ENCODE measurements at regions not wholly inside any gene's neighbourhood (a gene's known extent, or its start where the extent isn't known, plus 50 kb on each side); places are given as distances from the start of the nearest gene placed in this dataset.

DNA sequence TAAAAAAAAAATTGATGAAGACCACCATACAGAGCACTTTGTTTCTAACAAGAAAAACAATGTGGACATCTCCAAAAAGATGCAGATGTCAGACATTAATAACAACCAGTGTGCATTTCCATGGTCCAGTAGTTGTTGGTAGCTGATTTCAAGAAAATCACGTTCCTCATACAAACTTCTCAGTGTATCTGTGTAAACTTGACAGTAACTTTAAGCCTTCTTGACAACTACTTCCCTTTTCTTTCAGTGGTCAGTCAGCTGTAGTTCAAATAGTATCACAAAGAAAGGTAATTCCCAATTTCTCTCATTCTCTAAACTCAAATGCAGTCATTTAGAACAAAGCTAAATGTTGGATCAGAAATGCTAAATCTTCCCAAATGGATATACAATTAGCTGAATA is 879.9 kb downstream of the AMY1C start:
- H3K9me2 ChIP-seq (ENCODE audit: insufficient read depth), result no peaks in the 10 kb centered on the region
- intact Hi-C loops (cut with micrococcal nuclease; ENCODE audit: unreplicated experiment), result no loop called here
- no peaks in the 10 kb centered on the region for H3K4me1 ChIP-seq (replicated peaks; ENCODE audit: insufficient read depth)
- H2AFZ ChIP-seq, result no peak overlapping the region
- no peaks in the 10 kb centered on the region for H3F3A ChIP-seq (ENCODE audit: insufficient read depth, low read depth)
- H3K79me2 ChIP-seq (ENCODE audit: low read depth), result no peaks in the 10 kb centered on the region
- DNase-seq, result no peak
- H3K27ac ChIP-seq, result no peak overlapping the region
- H3K4me3 ChIP-seq, result no peak overlapping the region
- POLR2A ChIA-PET (ENCODE audit: unreplicated experiment), result no interaction called here
- no peak overlapping the region for H3K4me2 ChIP-seq
- no peaks in the 10 kb centered on the region for H3K36me3 ChIP-seq (ENCODE audit: low read depth)
- CTCF ChIA-PET, result no interaction called here
- no peak for TF ChIP-seq EZH2 (IDR thresholded peaks at IDR 0.05; ENCODE audit: low read depth)
- TF ChIP-seq, protein P1, sequence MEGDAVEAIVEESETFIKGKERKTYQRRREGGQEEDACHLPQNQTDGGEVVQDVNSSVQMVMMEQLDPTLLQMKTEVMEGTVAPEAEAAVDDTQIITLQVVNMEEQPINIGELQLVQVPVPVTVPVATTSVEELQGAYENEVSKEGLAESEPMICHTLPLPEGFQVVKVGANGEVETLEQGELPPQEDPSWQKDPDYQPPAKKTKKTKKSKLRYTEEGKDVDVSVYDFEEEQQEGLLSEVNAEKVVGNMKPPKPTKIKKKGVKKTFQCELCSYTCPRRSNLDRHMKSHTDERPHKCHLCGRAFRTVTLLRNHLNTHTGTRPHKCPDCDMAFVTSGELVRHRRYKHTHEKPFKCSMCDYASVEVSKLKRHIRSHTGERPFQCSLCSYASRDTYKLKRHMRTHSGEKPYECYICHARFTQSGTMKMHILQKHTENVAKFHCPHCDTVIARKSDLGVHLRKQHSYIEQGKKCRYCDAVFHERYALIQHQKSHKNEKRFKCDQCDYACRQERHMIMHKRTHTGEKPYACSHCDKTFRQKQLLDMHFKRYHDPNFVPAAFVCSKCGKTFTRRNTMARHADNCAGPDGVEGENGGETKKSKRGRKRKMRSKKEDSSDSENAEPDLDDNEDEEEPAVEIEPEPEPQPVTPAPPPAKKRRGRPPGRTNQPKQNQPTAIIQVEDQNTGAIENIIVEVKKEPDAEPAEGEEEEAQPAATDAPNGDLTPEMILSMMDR (conservative IDR thresholded peaks at IDR 0.05), result no peak
- no peaks in the 10 kb centered on the region for H3K27me3 ChIP-seq (ENCODE audit: insufficient read depth, low read depth)
- no peaks in the 10 kb centered on the region for H4K20me1 ChIP-seq (ENCODE audit: insufficient read depth)
- BruUV-seq (replicated peaks), result no TSS peak
- no peaks in the 10 kb centered on the region for H3K9me3 ChIP-seq (ENCODE audit: insufficient read depth, low read depth)

DNA sequence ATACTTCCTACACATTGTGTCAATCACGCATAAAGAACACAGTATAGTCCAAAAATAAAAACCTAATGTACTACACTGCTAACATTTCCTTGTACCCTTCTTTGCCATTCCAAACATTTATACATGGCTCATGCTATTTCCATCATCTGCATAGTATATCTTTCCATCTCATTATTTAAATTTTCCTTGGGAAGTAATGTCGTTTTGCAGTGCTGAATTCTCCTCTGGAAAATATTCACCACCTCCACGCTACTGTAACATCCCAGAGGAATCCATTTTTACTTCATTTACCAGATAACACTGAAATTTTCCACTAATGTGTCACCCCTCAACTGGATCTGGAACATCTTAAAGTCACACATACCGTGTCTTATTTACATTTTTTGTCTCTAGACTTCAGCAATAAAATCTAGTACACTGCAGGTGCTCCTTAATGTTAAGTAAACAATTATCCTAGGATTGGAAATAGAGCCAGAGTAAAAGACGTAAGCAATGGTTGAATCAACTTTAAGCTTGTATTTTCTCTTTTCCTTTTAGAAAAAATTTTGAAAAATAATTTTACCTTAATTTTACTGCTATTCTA is 881.0 kb downstream of the AMY1C start:
- CTCF ChIA-PET, result no interaction called here
- intact Hi-C loops (cut with micrococcal nuclease; ENCODE audit: unreplicated experiment), result no loop called here

DNA sequence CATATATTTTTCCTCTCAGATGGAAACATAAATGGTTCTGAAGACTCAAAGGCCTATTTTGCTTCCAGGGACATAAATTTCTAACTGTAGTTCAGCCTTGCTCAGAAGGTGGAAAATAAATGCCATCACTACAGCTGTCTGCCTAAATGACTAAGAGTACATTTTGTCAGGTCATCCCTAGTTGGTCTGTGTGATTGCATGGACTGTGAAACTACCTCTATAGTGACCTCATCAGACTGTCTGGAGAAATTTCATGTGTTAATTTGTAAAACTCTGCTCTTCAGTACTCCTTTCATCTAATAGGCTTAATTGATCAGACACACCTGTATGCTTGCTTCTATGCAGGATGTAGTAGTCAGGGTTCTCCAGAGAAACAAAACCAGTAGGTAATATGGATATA is 886.9 kb downstream of the AMY1C start:
- Histone ChIP-seq H3K9me3 (ENCODE audit: insufficient read depth, low read depth) (no peaks in the 10 kb centered on the region), H3K4me2 (no peak overlapping the region), H2AFZ (no peak overlapping the region), H3K9me2 (ENCODE audit: insufficient read depth) (no peaks in the 10 kb centered on the region), H3K4me1 (replicated peaks; ENCODE audit: insufficient read depth) (no peaks in the 10 kb centered on the region), H3K27ac (no peak overlapping the region), H3K79me2 (ENCODE audit: low read depth) (no peaks in the 10 kb centered on the region), H3K4me3 (no peak overlapping the region), H3K36me3 (ENCODE audit: low read depth) (no peaks in the 10 kb centered on the region), H3F3A (ENCODE audit: insufficient read depth, low read depth) (no peaks in the 10 kb centered on the region), H4K20me1 (ENCODE audit: insufficient read depth) (no peaks in the 10 kb centered on the region), H3K27me3 (ENCODE audit: insufficient read depth, low read depth) (no peaks in the 10 kb centered on the region)
- intact Hi-C loops (cut with micrococcal nuclease; ENCODE audit: unreplicated experiment), result no loop called here
- TF ChIP-seq, protein P1 (conservative IDR thresholded peaks at IDR 0.05), result no peak
- TF ChIP-seq EZH2 (IDR thresholded peaks at IDR 0.05; ENCODE audit: low read depth), result no peak
- no TSS peak for BruUV-seq (replicated peaks)
- ChIA-PET POLR2A (ENCODE audit: unreplicated experiment) (no interaction called here), CTCF (no interaction called here)
- no peak for DNase-seq

More for the DNA sequence above, 881.0 kb downstream of the AMY1C start:
- no peak for TF ChIP-seq EZH2 (IDR thresholded peaks at IDR 0.05; ENCODE audit: low read depth)
- TF ChIP-seq, protein P1 (conservative IDR thresholded peaks at IDR 0.05), result no peak
- POLR2A ChIA-PET (ENCODE audit: unreplicated experiment), result no interaction called here
- Histone ChIP-seq H3K4me3 (no peak overlapping the region), H2AFZ (no peak overlapping the region), H3K79me2 (ENCODE audit: low read depth) (no peaks in the 10 kb centered on the region), H3K9me3 (ENCODE audit: insufficient read depth, low read depth) (no peaks in the 10 kb centered on the region), H3K9me2 (ENCODE audit: insufficient read depth) (no peaks in the 10 kb centered on the region), H4K20me1 (ENCODE audit: insufficient read depth) (no peaks in the 10 kb centered on the region), H3K4me2 (no peak overlapping the region), H3K4me1 (replicated peaks; ENCODE audit: insufficient read depth) (no peaks in the 10 kb centered on the region), H3F3A (ENCODE audit: insufficient read depth, low read depth) (no peaks in the 10 kb centered on the region), H3K27me3 (ENCODE audit: insufficient read depth, low read depth) (no peaks in the 10 kb centered on the region), H3K27ac (no peak overlapping the region), H3K36me3 (ENCODE audit: low read depth) (no peaks in the 10 kb centered on the region)
- BruUV-seq (replicated peaks), result no TSS peak
- DNase-seq, result no peak

Data from PC-9 (cell line).